GM10266 (cell line): ENCODE measurements at regions not wholly inside any gene's neighbourhood (a gene's known extent, or its start where the extent isn't known, plus 50 kb on each side); places are given as distances from the start of the nearest gene placed in this dataset.
"Not testable (repeated sequence)": the region's sequence is repeated elsewhere in the genome, so short reads cannot be mapped to it uniquely, and the experiment has no call there.

Source experiments
- DNase-seq: peaks from one replicate; pipeline ENCODE4 v3.0.0; 2012; ENCODE audit errors: extremely low spot score
- CTCF ChIP-seq: IDR thresholded peaks from 2 replicates; pipeline ENCODE4 v1.5.1; 2012; ENCODE audit warnings: mild to moderate bottlenecking, low read depth; ENCODE audit not compliant: control insufficient read depth, insufficient read depth; ENCODE audit errors: missing control alignments

GRCh38 chr6:155770313-155770712, 314.7 kb upstream of the NOX3 start:
- TF ChIP-seq CTCF = no peak
- no peak for DNase-seq

GRCh38 chr6:155765275-155766194, 309.9 kb upstream of the NOX3 start:
- no peak for TF ChIP-seq CTCF
- DNase-seq = no peak

GRCh38 chr6:155762649-155763048, 307.0 kb upstream of the NOX3 start:
- no peak for TF ChIP-seq CTCF

GRCh38 chr6:155755452-155755851, 299.8 kb upstream of the NOX3 start:
- TF ChIP-seq CTCF = no peak
- no peak for DNase-seq

More at GRCh38 chr6:155762649-155763048, 307.0 kb upstream of the NOX3 start:
- no peak for DNase-seq

GRCh38 chr6:155748778-155749177, 293.1 kb upstream of the NOX3 start:
- not testable (repeated sequence) for DNase-seq

GRCh38 chr6:155747491-155747890, 291.9 kb upstream of the NOX3 start:
- no peak for DNase-seq
- TF ChIP-seq CTCF = no peak

- DNase-seq = no peak
- no peak for TF ChIP-seq CTCF
These were observed 285.3 kb upstream of the NOX3 start for GRCh38 chr6:155740781-155741399.
